HG02642 (cell line): ENCODE measurements at regions not wholly inside any gene's neighbourhood (a gene's known extent, or its start where the extent isn't known, plus 50 kb on each side); places are given as distances from the start of the nearest gene placed in this dataset.

Experiments used
- ATAC-seq: cut with Tn5 transposase; IDR thresholded peaks from one replicate; pipeline ENCODE4 v1.9.1; 2021; ENCODE audit warnings: mild to moderate bottlenecking; ENCODE audit not compliant: unreplicated experiment, poor library complexity

DNA sequence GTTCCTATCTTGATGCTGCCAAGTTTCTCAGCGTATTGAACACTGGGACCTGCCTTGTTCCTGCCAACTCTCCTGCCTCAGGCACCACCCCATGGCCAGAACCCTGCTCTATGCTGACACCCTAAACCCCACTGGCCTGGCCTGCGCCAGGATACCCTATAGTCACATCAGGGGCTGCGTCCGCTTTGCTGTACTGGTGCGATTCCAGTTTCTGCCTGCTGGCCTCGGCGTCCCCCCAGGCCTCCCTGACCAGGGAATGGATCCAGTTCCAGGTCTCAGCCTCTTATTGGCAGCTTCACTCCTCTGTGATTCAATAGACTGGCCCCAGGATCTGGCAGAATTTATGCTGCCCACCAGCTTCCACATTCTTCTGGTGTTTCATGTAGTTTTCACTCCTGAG is 55.0 kb downstream of the GPR6 start:
- no peak for ATAC-seq

DNA sequence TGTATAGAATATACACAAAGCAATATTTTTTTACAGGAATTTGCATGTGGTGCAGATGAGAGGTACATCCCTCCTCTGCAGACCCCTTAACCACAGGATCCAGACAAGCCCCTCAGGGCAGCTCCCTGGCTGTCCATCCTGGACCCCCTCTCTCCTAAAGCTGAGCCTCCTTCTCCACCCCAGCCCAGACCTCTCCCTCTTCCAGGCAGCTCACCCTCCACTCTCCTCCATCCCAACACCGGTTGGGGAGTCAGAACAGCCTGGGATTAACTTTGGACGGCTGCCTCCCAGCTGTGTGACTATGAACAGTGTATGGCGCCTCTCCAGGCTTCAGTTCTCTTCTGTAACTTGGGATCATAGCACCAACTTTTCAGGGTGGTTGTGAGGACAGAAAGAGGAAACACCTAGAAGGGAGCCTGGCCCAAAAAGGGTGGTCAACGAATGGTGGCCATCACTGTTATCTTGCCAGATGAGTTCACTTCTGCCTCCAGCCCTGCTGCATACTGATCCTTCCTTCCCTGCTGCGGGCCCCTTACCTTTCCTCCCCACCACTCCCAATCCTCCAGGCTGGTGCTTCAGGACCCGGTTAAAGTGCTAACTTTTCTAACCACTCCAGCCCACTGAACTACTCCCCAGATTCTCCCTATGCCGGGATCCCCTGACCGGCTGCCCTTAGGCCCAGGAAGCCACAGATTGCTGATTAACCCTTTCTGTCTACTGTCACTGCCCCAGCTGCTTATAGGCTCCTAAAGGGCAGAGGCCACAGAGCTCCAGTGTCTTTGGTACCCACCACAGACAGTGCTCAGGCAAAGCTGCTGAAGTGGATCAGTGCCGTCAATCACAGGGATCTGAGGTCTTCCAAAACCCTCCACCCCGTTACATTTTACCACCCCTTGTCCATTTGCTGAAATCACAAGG is 55.9 kb downstream of the GPR6 start:
- ATAC-seq, result no peak

DNA sequence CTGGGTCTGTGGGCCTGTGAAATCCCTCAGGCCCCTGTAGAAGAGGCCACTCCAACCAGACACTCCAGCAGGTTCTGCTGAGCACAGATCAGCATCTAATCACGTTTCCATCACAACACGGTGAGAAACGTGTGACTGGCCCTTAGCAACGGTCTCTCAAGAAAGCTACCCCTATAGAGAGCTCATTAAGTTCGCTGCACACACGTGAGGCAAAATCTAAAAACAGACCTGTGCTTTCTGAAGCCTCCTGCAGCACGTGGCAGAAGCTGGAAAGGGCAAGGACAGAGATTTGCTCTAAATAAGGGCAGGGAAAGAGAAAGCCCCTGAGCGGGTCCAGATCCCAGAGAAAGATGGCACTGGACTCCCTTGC is 56.5 kb downstream of the GPR6 start:
- no peak for ATAC-seq

GRCh38 chr6:110035321-110035720 is 57.2 kb downstream of the GPR6 start:
- no peak for ATAC-seq

GRCh38 chr6:110036408-110037302 is 58.5 kb downstream of the GPR6 start:
- ATAC-seq, result no peak

DNA sequence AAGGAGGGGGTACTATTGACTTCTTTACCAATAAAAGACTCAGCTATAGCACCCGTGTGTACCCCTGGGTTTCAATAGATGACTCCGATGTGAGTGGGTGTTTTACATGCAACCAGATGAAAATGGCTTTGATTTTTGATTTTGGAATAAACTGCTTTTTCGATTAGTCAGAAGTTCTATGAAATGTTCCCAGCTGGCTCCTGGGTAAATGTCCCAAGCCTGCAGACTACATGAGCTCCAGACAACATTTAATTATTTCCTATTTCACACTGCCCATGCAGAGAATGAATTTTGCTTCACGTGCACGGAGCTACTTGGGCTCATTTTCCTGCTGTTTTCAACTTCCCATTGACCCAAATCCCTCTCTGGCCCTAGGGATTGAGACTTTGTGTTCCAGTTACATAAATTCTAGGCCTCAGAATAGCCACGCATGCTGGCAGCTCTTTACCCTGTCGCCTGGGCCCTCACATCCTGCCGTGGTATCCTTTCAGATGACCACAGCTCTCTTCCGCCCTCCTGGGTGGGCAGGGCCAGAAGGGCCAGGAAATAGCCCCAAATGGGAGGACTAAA is 59.7 kb downstream of the GPR6 start:
- ATAC-seq, result no peak

- ATAC-seq, result peak; percentile 82
These were observed 61.4 kb downstream of the GPR6 start for GRCh38 chr6:110039364-110039980.

DNA sequence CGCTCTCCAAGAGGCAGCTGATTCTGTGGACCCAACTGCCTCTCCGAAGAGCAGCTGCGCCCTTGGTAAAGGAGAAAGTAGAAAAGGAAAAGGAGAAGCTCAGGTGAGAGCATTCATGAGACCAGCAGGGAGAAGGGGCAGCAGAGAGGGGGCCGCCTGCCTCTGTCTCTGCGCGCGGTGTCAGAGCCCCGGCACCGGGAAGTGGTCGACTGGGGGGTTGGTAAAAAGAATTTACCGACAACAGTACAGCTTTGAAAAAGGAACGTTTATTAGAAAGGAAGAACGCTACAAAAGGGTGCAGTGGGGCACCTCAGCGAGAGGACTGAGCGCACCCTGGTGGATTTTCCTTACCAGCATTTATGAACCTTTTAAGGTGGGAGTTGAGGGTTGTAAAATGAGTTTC is 61.9 kb downstream of the GPR6 start:
- peak; percentile 55 for ATAC-seq

DNA sequence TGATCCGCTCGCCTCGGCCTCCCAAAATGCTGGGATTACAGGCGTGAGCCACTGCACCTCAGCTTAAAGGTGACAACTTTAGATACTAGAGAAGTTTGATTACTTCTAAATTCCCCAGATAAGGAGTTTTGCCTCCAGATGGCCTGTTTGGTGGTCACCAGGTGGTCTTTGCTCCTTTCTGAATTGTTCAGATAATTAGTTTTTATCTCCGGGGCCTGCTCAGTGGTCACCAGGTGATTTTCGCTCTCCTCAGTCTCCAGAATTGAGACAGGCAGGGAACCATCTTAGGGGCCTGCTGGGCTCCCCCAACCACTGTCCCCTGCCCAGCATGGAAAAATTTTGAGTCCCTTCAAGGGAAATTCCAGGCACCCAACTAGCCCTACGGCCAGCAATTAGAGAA is 62.6 kb downstream of the GPR6 start:
- ATAC-seq, result no peak

GRCh38 chr6:110041126-110041525 is 63.0 kb downstream of the GPR6 start:
- ATAC-seq, result no peak

- ATAC-seq, result no peak
These were observed 63.7 kb downstream of the GPR6 start for GRCh38 chr6:110041830-110042229.

- no peak for ATAC-seq
These were observed 64.7 kb downstream of the GPR6 start for GRCh38 chr6:110042670-110043296.

- no peak for ATAC-seq
These were observed 65.4 kb downstream of the GPR6 start for GRCh38 chr6:110043366-110043994.

DNA sequence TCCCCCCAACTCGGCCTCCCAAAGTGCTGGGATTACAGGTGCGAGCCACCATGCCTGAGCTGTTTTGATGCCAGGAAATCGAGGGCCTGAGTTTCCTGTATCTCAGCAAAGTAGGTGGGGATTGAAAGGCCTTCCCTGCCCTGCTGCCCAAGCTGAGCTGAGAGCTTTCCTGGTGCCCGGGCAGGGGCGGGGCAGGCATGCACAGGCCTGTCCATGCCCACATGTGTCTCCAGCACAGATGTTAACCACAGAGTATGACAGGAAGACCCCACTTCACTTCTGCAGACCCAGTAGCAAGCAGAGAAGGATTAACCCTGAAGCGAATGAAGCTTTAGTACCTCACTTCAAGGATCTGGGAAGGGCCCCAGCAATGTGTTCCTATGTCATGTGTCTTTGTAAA is 66.0 kb downstream of the GPR6 start:
- ATAC-seq, result no peak

- ATAC-seq, result no peak
These were observed 66.5 kb downstream of the GPR6 start for GRCh38 chr6:110044622-110045021.

- no peak for ATAC-seq
These were observed 70.2 kb downstream of the GPR6 start for GRCh38 chr6:110048221-110048875.

DNA sequence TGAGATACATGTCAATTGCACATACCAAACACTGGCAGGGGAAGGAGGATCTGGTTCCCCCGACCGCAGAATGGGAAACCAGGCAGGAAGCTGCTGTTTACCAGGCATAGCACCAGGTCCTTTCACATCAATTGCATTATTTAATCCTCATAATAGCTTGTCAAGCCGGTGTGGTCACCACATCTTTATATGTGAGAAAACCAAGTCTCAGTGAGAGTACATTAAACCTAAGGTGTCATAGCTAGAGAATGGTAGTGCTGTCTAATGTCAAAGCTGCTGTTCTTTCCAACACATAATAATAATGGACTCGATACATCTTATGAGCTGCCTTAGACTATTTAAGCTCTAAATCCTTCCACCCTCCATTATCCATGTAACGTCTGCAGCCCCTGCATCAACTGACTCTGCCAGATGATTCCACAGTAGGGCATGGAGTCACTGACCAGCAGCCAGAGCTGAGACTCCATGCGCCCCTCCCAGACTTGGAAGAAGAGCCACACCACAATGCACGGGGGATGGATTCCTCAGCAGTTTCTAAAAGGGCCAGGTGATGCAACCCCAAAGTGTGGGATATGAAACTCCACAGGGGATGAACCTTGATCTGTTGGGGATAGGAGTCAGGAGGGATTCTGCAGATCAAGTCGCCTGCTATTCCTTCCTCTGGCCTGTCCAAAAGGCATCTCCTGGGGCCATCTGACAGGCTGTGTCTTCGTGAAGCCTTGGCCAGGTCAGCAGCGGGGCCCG is 71.8 kb downstream of the GPR6 start:
- no peak for ATAC-seq
